NB4 (cell line): ENCODE measurements at regions not wholly inside any gene's neighbourhood (a gene's known extent, or its start where the extent isn't known, plus 50 kb on each side); places are given as distances from the start of the nearest gene placed in this dataset.

Source experiments
- MYC ChIP-seq: IDR thresholded peaks from 2 replicates; pipeline ENCODE4 v1.6.1; 2011; ENCODE audit warnings: low read depth, low read length
- POLR2A ChIP-seq: IDR thresholded peaks from 2 replicates; pipeline ENCODE4 v1.6.1; 2011; ENCODE audit warnings: mild to moderate bottlenecking; ENCODE audit not compliant: insufficient read length; ENCODE audit errors: extremely low read depth
- TF ChIP-seq, protein P1 (sequence below): IDR thresholded peaks from one replicate; pipeline ENCODE4 v1.5.1; 2012; ENCODE audit warnings: low read depth, low read length
- TF ChIP-seq, protein P2 (sequence below): IDR thresholded peaks from 2 replicates; pipeline ENCODE4 v1.6.1; 2011; ENCODE audit warnings: low read depth, low read length

DNA sequence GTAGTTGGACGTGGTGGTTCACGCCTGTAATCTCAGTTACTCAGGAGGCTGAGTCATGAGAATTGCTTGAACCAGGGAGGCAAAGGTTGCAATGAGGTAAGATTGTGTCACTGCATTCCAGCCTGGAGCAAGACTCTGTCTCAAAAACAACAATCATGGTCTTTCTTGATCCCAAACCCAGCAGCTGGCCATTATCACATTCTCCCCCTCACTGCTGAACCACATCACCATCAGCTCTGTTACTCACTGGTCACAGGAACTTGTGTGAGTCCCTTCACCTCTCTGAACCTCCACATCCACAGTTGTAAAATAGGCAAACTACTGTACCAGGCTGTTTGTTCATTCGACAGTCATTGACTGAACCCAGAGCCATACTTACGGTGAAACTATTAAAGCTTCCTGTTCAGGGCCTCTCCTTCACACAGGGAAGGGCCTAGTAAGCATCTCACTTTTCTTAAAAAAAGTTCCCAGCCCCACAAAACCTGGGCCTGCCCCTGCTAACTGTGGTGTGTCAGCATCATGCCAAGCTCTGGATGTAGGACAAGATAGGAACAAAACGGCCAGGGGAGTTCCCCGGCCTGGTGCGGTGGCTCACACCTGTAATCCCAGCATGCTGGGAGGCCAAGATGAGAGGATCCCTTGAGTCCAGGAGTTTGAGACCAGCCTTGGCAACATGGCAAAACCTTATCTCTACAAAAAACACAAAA lies 104.7 kb downstream of the COPRS start:
- TF ChIP-seq POLR2A (no peak), MYC (no peak)
- TF ChIP-seq, protein P1, sequence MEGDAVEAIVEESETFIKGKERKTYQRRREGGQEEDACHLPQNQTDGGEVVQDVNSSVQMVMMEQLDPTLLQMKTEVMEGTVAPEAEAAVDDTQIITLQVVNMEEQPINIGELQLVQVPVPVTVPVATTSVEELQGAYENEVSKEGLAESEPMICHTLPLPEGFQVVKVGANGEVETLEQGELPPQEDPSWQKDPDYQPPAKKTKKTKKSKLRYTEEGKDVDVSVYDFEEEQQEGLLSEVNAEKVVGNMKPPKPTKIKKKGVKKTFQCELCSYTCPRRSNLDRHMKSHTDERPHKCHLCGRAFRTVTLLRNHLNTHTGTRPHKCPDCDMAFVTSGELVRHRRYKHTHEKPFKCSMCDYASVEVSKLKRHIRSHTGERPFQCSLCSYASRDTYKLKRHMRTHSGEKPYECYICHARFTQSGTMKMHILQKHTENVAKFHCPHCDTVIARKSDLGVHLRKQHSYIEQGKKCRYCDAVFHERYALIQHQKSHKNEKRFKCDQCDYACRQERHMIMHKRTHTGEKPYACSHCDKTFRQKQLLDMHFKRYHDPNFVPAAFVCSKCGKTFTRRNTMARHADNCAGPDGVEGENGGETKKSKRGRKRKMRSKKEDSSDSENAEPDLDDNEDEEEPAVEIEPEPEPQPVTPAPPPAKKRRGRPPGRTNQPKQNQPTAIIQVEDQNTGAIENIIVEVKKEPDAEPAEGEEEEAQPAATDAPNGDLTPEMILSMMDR = no peak
- TF ChIP-seq, protein P2, sequence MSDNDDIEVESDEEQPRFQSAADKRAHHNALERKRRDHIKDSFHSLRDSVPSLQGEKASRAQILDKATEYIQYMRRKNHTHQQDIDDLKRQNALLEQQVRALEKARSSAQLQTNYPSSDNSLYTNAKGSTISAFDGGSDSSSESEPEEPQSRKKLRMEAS = no peak
